SK-N-SH treated with all-trans-retinoic acid at 6 μM for 48 hours (cell line): ENCODE measurements at regions not wholly inside any gene's neighbourhood (a gene's known extent, or its start where the extent isn't known, plus 50 kb on each side); places are given as distances from the start of the nearest gene placed in this dataset.

ENCODE experiments used
- ATAC-seq: fragments of 200-7000 bp; cut with Tn5 transposase; 3 replicates; pipeline ENCODE4 v1.9.1; 2020; ENCODE audit warnings: mild to moderate bottlenecking, moderate library complexity
- ARNTL ChIP-seq: fragments of 450-650 bp; formaldehyde crosslinking; IDR thresholded peaks from 2 replicates; pipeline ENCODE4 v1.5.0; 2020; ENCODE audit warnings: low read depth, mild to moderate bottlenecking, moderate library complexity, borderline replicate concordance
- BACH2 ChIP-seq: fragments of 250-450 bp; sonication (Bioruptor Pico); IDR thresholded peaks from 2 replicates; pipeline ENCODE4 v1.9.0; 2021; ENCODE audit warnings: mild to moderate bottlenecking, borderline replicate concordance
- CSDC2 ChIP-seq: fragments of 250-450 bp; sonication (Bioruptor Pico); IDR thresholded peaks from 2 replicates; pipeline ENCODE4 v1.5.0; 2020; ENCODE audit warnings: mild to moderate bottlenecking, moderate library complexity
- CSRNP3 ChIP-seq: fragments of 250-450 bp; sonication (Bioruptor Pico); IDR thresholded peaks from 2 replicates; pipeline ENCODE4 v1.5.1; 2021; ENCODE audit warnings: mild to moderate bottlenecking, moderate library complexity
- ISL1 ChIP-seq: fragments of 250-450 bp; sonication (Bioruptor Pico); IDR thresholded peaks from 2 replicates; pipeline ENCODE4 v2.1.2; 2022; ENCODE audit warnings: mild to moderate bottlenecking, moderate library complexity
- OSR1 ChIP-seq: fragments of 250-450 bp; sonication (Bioruptor Pico); IDR thresholded peaks from 2 replicates; pipeline ENCODE4 v1.8.0; 2022; ENCODE audit warnings: moderate library complexity, mild to moderate bottlenecking, inconsistent platforms
- POU6F1 ChIP-seq: fragments of 250-450 bp; sonication (Bioruptor Pico); IDR thresholded peaks from 2 replicates; pipeline ENCODE4 v1.8.0; 2021; ENCODE audit warnings: low read depth, mild to moderate bottlenecking, moderate library complexity, borderline replicate concordance
- PPARA ChIP-seq: fragments of 250-450 bp; sonication (Bioruptor Pico); IDR thresholded peaks from 2 replicates; pipeline ENCODE4 v1.5.0; 2020; ENCODE audit warnings: mild to moderate bottlenecking, borderline replicate concordance
- RARB ChIP-seq: fragments of 250-450 bp; sonication (Bioruptor Pico); IDR thresholded peaks from 2 replicates; pipeline ENCODE4 v1.8.0; 2021; ENCODE audit warnings: mild to moderate bottlenecking, moderate library complexity
- SNAI2 ChIP-seq: fragments of 250-450 bp; sonication (Bioruptor Pico); IDR thresholded peaks from 2 replicates; pipeline ENCODE4 v1.5.0; 2020; ENCODE audit warnings: mild to moderate bottlenecking, moderate library complexity
- TOX ChIP-seq: fragments of 250-450 bp; sonication (Bioruptor Pico); IDR thresholded peaks from 2 replicates; pipeline ENCODE4 v1.8.0; 2021; ENCODE audit warnings: mild to moderate bottlenecking, moderate library complexity, borderline replicate concordance
- TSHZ2 ChIP-seq: fragments of 250-450 bp; sonication (Bioruptor Pico); IDR thresholded peaks from 2 replicates; pipeline ENCODE4 v1.5.0; 2020; ENCODE audit warnings: mild to moderate bottlenecking, moderate library complexity
- ZC3H10 ChIP-seq: fragments of 250-450 bp; sonication (Bioruptor Pico); IDR thresholded peaks from 2 replicates; pipeline ENCODE4 v1.5.1; 2021; ENCODE audit warnings: mild to moderate bottlenecking, moderate library complexity
- ZFP3 ChIP-seq: fragments of 250-450 bp; sonication (Bioruptor Pico); IDR thresholded peaks from 2 replicates; pipeline ENCODE4 v1.5.0; 2020; ENCODE audit warnings: mild to moderate bottlenecking, moderate library complexity
- ZFP30 ChIP-seq: fragments of 450-650 bp; formaldehyde crosslinking; IDR thresholded peaks from 2 replicates; pipeline ENCODE4 v1.5.0; 2022; ENCODE audit warnings: mild to moderate bottlenecking, moderate library complexity
- ZNF565 ChIP-seq: fragments of 450-650 bp; formaldehyde crosslinking; conservative IDR thresholded peaks from 2 replicates; pipeline ENCODE4 v1.5.0; 2020; ENCODE audit warnings: low read depth, mild to moderate bottlenecking, moderate library complexity
- ZNF70 ChIP-seq: fragments of 450-650 bp; formaldehyde crosslinking; IDR thresholded peaks from 2 replicates; pipeline ENCODE4 v1.5.0; 2020; ENCODE audit warnings: mild to moderate bottlenecking, moderate library complexity
- ZNF8 ChIP-seq: fragments of 450-650 bp; formaldehyde crosslinking; IDR thresholded peaks from 2 replicates; pipeline ENCODE4 v1.5.0; 2020; ENCODE audit warnings: mild to moderate bottlenecking, moderate library complexity

- ATAC-seq: no peak
- TF ChIP-seq CSRNP3 (CRISPR knock-in tag) (no peak), TSHZ2 (CRISPR knock-in tag) (no peak)
These were observed 462.7 kb downstream of the EBF1 start for GRCh38 chr5:158637039-158637438.

GRCh38 chr5:158635565-158635964, 464.2 kb downstream of the EBF1 start:
- ATAC-seq: no peak

GRCh38 chr5:158634714-158635113, 465.0 kb downstream of the EBF1 start:
- no peak for TF ChIP-seq ZNF8 (CRISPR knock-in tag)
- TF ChIP-seq ZFP30 (CRISPR knock-in tag): no peak
- TF ChIP-seq ARNTL (CRISPR knock-in tag): no peak
- TF ChIP-seq ISL1 (CRISPR knock-in tag): no peak
- no peak for TF ChIP-seq TSHZ2 (CRISPR knock-in tag)
- TF ChIP-seq ZC3H10 (CRISPR knock-in tag): no peak
- TF ChIP-seq SNAI2 (CRISPR knock-in tag): no peak
- no peak for TF ChIP-seq ZNF565 (CRISPR knock-in tag)
- ATAC-seq: no peak

More at GRCh38 chr5:158635565-158635964, 464.2 kb downstream of the EBF1 start:
- TF ChIP-seq POU6F1 (CRISPR knock-in tag): no peak

- no peak for ATAC-seq
- TF ChIP-seq BACH2 (CRISPR knock-in tag) (no peak), ZNF70 (no peak), ZFP3 (CRISPR knock-in tag) (no peak), CSRNP3 (CRISPR knock-in tag) (no peak), ZFP30 (CRISPR knock-in tag) (no peak), ZC3H10 (CRISPR knock-in tag) (no peak), CSDC2 (CRISPR knock-in tag) (no peak), TOX (CRISPR knock-in tag) (no peak), ZNF565 (CRISPR knock-in tag) (no peak), OSR1 (CRISPR knock-in tag) (no peak), TSHZ2 (CRISPR knock-in tag) (no peak), PPARA (CRISPR knock-in tag) (no peak), ARNTL (CRISPR knock-in tag) (no peak), POU6F1 (CRISPR knock-in tag) (no peak), RARB (CRISPR knock-in tag) (no peak)
These were observed 470.0 kb downstream of the EBF1 start for GRCh38 chr5:158629591-158630312.
